ENCODE measurements at regions not wholly inside any gene's neighbourhood (a gene's known extent, or its start where the extent isn't known, plus 50 kb on each side); places are given as distances from the start of the nearest gene placed in this dataset.

DNA sequence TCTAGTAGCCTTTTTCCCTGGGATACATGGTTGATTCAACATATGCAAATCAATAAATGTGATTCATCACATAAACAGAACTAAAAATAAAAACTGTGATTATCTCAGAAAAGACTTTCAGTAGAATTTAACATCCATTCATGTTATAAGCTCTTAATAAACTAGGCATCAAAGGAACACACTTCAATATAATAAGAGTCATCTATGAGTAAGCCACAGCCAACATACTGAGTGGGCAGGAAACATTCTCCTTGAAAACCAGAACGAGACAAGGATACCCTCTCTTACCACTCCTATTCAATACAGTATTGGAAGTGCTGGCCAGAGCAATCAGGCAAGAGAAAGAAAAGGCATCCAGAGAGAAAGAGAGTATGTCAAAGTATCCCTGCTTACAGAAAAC lies 239.9 kb downstream of the ATPSCKMT start:
- DNase-seq = no peak

DNA sequence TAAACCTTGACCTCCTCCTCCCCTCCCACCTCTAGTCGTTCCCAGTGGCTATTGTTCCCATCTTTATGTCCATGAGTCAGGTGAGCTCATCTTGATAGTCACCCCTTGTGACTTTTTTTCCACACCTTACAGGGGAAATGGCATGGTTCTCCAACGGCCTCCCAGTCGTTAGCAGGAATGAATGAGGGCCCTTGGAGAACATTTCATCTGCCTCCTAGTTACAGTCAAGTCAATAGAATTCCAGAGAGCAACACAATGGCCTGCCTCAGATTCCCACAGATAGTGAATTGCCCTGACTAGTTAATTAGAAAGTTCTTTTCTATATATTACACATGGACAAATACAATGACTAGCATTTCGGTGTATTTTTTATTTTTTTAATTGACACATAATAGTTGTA lies 262.6 kb downstream of the ATPSCKMT start:
- no peak for DNase-seq

DNA sequence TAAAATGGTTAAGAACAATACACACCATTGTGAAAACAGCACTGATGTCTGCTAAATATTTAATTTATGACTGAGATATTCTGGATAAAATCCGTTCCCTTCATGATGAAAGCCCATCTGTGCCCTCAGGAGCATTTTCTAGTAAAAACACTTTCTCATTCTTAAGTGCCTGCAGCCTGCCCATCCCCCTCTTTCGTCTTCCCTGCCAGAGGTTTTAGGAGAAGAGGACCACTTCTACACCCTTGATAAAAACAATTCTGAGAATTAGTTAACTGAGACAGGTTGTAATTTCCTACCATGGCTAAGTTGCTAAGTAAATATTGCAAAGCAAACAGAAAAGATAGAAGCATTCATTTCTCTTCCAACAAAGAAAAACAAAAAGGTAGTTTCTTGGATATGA lies 272.6 kb downstream of the ATPSCKMT start:
- DNase-seq = no peak

DNA sequence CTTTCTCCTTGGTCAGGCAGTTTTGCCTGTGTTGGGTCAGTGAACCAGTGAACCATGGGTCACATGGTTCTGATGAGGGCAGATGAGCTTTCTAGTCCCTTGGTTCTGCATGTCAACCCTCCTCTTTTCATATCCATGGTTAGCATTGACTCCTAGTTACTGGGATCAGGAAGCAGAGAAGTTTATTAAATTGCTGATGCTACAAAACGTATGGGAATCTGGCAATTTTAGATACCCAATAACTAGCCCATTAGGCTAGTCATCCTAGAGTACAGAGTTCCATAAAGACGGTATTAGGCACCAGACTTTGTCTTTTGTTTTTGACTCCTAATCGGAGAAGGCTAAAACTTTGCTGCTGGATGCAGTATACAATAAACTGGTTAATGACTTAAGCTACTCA lies 273.1 kb downstream of the ATPSCKMT start:
- DNase-seq = no peak

DNA sequence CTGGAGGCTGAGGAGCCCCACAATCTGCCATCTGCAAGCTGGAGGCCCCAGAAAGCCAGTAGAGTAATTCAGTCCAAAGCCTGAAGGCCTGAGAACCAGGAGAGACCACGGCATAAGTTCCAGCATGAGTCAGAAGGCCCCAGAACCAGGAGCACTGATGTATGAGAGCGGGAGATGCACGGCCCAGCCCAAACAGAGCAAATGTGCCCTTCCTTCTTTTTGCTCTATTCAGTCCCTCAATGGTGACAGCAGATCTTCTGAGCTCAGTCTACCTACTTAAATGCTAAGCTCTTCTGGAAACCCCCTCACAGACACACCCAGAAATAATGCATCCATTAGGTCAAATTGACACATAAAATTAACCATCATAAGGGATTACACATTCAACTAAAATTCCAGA lies 277.6 kb downstream of the ATPSCKMT start:
- DNase-seq = no peak

DNA sequence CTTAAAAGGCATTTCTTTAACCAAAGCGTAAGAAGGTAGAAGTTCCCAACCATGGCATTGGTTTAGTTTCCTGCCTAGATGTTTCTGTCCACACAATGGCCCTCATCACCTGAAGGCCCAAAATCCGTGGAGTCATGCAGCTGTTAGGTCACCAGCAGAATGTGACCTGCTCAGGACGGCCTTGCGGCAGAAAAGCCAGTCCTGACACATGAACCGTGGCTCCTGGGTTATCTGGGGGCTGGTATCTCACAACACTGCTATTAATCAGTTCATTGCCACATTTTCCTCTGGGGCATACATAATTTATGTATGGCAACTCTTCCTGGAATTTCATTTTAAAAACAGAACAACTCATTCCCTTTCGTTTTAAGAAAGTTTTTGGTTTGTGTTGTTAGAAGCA lies 278.4 kb downstream of the ATPSCKMT start:
- no peak for DNase-seq

DNA sequence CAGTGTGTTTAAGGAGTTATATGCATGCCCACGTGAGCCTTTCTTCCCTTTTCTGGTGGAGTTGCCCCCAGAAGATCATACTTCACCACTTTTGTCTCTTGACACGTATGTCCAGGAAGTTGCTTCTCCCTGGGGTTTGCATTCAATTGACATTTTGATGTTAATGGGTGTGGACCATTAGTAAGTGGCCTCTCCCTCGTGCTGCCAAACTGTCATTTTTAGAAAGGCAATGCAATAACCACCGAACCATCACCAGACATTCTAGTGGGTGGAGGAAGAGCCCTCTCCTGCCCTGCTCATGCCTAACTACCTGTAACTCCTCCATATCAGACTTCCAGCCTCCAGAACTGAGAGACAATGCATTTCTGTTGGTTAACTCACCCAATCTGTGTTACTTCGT lies 290.8 kb downstream of the ATPSCKMT start:
- DNase-seq = no peak

DNA sequence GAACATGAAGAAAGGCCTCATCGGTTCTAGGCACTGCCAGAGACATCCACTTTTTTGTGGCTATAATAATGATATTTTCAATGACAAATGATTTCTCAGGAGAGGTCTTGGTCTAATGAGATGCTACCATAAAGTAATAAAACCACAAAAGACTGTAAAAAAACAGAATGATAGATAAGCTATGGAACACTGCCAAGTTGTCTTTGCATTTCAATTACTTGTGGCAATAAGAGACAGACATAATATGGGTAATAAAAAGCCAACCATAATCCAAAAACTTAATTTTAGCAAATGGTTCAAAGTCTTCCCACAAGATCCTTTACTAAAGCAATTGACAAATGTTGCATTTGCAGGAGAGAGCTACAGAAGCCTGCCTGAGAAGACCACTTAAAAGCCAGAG lies 292.5 kb downstream of the ATPSCKMT start:
- no peak for DNase-seq

DNA sequence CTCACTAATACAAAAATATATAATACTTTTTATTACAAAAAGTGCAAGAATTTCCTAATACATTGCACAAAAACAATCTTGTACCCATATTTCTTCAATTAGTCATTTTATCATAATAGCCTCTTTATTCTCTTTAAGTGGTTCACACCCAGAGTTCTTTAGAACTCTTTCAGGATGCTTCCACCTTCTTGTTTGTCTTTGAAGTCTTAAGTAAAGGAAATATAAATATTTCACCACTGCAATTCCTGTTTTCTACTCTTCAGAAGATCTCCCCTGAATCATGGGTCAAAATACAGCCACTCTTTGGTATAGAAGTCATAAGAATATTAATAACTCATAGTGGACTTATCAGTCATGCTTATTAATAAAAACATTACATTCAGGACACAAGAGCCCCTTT lies 293.0 kb downstream of the ATPSCKMT start:
- DNase-seq = no peak

DNA sequence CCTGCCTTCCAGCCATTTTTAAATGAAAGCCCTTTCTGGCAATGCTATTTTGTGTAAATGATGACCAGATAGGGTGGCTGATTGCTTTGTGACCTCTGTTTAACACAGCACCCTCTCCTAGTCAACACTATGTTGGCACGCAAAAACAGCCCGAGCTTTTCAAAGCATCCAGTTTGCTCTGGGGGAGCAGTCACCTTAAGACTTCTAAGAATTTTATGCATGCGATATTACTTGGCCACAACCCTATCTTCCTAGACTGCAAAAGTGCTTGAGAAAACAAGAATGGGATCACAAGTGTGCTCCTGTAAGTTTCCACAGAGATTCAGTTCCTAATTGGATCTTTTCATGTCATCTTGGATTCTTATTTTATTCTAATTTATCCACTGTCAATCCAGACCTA lies 294.1 kb downstream of the ATPSCKMT start:
- DNase-seq = no peak

DNA sequence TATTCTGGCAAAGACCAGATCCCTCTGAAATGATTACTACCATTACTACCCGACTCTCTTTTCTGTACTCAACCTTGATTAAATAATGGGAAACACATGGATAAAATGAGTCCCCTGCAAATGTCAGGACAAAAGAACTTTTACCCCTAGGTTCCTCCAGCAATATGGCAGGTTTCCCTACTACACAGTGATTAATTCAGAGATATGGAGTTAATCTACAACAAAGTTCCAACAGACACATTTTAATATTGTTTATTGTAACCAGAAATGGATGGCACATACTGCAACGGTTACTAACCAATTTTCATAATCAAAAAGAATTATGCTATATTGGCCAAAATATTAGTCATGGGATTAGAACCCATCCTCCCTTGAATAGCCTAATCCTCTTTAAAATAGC lies 294.8 kb downstream of the ATPSCKMT start:
- no peak for DNase-seq

DNA sequence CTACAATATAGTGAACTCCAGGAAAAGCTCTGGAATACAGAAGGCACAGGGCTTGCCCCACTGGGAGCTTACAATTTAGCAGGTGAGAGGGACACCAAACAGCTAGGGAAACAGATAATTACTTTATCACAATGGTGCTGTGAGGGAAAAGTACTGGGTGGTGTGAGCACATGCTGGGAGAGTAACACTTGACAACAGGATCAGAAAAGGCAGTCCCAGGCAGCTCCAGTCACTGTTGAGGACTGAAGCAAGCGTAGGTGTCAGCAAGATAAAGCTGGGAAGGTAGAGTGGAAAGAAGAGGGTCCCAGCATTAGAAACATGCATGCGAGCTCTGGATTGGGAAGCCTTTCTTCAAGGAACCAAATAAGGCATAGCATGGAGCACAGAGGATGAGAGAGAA lies 296.0 kb downstream of the ATPSCKMT start:
- DNase-seq = no peak

DNA sequence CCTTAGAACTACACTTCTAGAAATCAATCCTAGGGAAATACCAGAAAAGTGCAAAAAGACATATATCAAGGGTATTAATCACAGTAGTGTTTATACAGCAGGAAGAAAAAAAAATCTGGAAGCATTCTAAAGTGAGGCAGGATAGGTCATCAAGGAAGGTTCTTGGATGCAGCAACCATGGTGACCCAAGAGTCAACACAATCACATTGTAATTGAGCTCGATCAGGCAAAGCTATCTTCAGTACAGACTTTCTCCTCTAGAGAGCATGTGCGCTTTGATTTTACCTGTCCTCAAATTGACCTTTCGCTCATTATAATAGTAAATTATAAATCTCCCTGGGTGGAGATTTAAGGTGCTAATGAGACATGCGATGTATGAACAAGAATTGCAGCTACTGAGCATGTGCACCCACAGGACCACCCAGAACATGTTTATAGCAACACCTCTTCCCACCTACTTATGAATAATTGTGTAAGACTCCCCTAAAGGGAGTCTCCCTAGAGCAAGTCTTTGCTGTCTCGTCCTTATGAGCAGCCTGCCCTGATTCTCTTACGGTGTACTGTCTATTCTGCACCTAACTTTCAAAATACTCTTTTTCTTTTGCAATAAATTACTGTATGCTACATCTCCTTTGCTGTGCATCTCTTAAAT lies 297.7 kb downstream of the ATPSCKMT start:
- no peak for DNase-seq

DNA sequence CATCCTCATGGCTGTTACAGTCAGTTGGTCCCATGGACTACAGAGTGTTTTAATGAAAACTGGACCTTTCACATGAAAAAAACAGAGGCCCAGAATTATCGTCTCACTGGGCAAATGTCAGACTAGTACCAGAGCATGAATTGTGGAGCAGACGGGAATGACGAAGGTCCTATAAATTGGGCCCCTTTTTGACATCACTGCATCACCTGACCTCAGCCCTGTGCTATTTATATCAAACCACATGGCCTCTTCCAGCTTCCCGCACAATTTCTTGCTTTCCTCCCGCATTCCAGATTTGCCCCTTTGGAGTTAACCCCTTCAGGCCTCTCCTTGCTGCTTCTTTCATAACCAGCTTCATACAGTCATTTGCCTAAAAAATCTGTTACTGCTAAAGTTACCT lies 301.7 kb downstream of the ATPSCKMT start:
- no peak for DNase-seq

DNA sequence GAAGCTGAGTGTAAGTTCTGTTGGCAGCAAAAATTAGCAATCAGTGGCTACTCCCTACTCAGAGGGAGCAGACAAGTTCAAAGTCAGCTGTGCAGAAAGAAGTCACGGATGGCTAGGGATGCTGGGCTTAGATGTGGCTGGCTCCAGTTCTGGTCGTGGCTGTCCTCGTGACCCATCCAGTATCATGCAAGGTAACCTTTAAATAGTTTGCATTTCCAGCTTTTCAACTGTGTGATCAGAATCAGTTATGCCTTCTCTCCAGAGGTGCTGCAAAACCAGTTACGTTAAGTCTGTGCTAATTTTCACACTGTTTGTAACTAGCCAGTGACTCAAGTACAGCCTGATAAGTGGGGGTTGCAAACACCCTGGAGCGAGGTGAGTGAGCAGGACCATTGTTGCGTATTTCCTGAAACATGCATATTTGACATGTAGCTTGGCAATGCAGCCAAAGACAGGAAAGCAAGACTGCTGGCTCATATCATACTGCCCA lies 302.4 kb downstream of the ATPSCKMT start:
- no peak for DNase-seq

DNA sequence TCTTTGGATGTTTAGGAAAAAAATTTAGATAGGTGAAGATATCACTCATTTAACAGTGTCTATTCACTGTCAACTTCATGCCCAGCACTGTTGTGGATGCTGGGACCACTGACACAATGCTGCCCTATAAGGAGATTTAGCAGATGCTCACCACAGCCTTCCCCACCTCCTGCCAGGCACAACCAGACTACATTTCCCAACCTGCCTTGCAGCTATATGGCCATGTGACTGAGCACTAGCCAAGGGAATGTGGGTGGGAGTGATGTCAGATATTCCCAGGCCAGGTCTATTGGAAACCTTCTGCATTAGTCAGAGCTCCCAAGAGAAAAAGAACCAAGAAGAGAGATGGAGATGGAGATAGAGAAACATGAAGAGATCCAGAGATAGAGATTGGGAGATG lies 302.6 kb upstream of the TAS2R1 start:
- no peak for DNase-seq

DNA sequence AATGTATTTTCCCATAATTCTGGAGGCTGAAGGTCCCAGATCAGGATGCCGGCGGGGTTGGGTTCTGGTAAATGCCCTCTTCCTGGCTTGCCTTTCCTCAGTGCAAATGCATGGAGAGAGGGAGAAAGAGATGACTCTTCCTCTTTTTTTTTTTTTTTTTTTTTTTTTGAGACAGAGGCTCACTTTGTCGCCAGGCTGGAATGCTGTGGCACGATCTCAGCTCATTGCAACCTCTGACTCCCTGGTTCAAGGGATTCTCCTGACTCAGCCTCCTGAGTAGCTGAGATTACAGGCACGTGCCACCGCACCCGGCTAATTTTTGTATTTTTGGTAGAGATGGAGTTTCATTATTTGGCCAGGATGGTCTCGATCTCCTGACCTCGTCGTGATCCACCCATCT lies 300.0 kb upstream of the TAS2R1 start:
- DNase-seq = no peak

DNA sequence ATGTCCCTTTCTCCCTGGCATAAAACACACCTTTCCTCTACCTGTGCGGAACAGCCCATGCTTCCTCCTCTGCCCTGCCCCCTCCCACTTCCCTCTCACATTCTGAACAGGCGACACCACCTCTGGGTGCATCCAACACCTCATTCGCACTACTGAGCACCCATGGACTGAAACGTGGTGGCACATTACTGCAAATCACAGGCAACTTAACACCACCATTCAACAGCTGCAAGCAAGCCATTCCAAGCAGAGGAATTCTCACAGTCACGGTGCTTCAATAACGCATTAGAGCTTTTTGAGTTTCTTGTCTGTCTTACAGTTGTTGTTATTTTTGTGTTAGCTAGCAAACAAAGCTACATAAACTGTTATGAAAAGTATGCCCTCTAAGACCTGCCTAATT lies 298.2 kb upstream of the TAS2R1 start:
- DNase-seq = no peak

DNA sequence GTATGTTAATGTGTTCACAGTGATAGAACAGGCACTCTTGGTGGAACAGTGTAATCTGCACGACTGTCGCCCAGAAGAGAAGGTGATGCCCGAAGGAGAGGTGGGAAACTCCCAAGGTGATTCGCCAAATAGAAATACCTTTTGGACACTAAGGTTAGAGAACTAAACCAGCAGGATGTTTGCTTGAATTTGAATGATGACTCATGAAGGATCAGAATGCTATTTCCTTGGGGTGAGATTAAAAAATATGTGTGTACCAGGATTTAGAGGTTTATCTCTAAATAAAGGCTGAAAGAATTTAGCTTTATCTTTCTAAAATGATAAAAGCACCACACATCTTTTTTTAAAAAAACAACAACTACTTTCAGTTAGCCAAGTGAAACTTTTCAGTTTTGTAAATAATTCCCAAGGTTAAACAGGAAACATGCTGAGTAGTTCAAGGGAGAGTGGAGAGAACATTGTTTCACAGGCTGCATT lies 297.4 kb upstream of the TAS2R1 start:
- DNase-seq = no peak

DNA sequence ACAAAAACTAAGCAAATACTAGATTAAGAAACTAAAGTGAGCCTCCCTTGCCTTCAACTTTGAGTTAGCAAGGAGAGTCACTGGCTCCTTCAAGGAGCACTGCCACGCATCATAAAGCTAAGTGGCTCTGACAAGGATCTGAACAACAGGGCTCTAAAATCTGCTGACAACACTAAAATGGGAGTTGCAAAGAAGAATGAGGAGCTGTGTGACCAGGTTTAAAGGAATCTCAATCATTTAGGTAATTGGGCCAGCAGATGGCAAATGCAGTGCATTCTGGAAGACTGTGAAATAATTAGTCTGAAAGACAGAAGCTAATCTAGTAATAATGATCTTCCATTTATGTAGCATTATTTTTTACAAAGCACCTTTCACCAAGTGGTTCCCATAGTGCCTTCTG lies 297.0 kb upstream of the TAS2R1 start:
- no peak for DNase-seq

DNA sequence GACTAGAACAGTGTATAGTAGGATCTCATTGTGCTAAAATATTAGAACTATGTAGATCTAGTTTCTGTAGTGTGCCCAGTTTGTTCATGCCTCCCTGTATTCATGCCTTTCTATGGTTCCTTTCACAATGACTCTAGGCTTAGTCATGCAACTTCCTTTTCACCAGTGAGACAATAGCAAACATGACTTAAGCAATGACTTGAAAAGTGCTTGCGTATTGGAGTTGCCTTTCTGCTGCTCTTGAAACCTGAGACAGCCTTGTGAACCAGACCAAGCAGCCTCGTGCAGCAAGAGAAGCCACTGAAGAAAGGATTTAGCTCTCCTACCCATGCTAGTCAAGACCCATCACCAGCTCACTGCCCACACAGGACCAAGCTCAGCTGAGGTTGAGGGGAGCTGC lies 294.5 kb upstream of the TAS2R1 start:
- DNase-seq = peak; percentile 7 to 17

DNA sequence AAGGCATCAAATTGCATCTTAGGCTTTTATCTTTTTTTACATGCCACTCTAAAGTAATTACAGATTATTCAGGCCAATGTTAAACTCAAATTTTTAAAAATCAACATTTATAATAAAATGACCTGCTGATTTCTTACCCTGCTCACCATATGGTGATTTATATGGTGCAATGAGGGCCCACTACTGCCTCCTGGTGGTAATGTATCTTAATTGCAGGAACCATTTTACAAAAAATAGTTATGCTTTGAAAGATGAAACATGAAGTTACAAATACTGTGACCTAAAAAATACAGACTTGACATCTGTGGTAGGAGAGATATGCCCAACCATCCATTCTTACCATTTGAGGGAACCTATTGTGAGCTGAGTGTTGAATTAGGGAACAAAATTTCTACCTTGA lies 292.6 kb upstream of the TAS2R1 start:
- DNase-seq = no peak

DNA sequence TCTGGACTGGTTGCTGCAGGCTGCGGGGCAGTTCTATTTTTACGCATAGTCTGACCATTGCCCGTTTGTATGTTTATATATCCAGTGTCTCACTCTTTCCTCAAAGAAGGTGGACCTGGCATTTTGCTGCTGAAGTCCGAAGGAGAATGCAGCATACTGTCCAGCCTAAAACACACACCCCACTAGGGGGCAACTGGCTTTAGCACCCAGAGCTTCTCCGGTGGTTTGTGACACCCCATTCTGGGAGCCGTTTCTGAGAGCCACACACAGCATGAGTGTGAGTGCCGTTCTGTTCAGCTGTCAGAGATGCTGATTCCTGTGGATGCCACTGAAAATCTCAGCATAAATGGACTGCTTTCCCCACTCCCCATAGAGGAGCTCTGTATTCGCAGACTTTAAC lies 290.5 kb upstream of the TAS2R1 start:
- DNase-seq = no peak

DNA sequence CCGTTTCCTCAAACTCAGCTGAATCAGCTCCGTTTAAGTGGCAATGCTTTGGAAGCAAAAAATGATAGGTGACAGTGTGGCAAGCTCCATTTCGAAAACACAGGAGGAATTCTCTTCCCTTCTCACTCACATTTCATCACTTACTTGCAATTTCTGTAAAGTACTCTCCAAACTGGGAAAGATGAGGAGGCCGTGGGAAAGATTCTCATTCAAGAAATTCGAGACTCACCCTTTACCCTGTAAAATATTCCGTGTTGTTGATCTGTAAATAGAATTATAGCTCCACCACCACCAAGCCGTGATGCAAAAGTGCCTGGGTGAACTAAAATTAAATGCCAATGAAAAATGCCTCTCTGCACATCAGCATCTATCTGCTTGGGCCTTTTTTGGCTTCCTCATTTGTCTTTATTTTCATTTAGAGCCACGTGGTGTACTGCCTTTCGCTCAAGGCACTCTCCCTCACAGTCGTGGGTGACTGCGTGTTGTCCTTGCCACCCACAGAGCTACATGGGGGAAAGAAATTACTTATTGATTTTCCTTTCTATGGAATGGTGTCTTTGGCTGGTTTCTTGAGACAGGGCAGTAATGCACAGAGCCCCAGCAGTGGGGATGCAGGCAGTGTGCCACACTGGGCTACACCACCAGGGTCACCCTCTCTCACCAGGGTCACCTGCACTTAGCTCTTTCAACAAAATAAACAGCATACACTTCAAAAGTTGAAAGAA lies 289.3 kb upstream of the TAS2R1 start:
- DNase-seq = no peak

DNA sequence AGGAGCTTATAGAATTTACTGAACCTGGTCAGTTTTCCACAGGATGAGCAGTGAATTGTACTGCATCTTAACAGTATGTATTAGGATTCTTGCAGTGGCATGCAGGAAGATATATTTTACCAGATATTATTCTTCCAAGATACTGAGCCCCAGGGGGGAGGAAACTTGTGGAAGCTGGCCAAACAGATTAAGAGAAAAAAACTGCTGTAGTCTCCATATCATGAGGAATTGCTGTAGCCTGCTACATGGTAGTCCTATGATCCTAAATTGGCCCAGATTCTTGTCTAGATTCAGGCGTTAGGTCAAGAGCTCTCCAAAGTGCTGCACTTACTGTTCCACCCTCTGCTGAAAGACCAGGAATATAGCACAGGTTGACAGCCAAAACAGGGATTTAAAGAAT lies 275.5 kb upstream of the TAS2R1 start:
- DNase-seq = no peak
